PC-3 (cell line): ENCODE measurements at regions not wholly inside any gene's neighbourhood (a gene's known extent, or its start where the extent isn't known, plus 50 kb on each side); places are given as distances from the start of the nearest gene placed in this dataset.

Source experiments
- ATAC-seq: fragments of 200-7000 bp; cut with Tn5 transposase; 2 replicates; pipeline ENCODE4 v1.9.1; 2020; ENCODE audit warnings: mild to moderate bottlenecking, moderate library complexity
- BruUV-seq: library from RNA; stranded (reverse); fragments of 400-500 nt; replicated peaks from 2 replicates; lab custom pipeline; 2021; lab: Mats Ljungman, UMichigan
- CTCF ChIA-PET: fragments of 300-600 bp; sonication (Branson Sonifier 250); formaldehyde crosslinking; loops from one replicate; lab custom pipeline; 2022; ENCODE audit warnings: antibody characterized with exemption; lab: Charles Lee
- POLR2A ChIA-PET: fragments of 300-600 bp; sonication (Branson Sonifier 250); formaldehyde crosslinking; loops from one replicate; lab custom pipeline; 2022; ENCODE audit warnings: antibody characterized with exemption; ENCODE audit not compliant: unreplicated experiment; lab: Charles Lee
- DNase-seq: peaks from one replicate; pipeline ENCODE4 v3.0.0-alpha.2; 2015
- H2AFZ ChIP-seq: fragments of 300-600 bp; sonication (generic); 2 replicates; pipeline ENCODE4 v1.6.0; 2016; ENCODE audit warnings: antibody characterized with exemption, low read length
- H3F3A ChIP-seq: fragments of 300-600 bp; sonication (generic); one replicate; pipeline ENCODE4 v1.6.0; 2017; ENCODE audit warnings: antibody characterized with exemption, low read length, control low read depth, mild to moderate bottlenecking; ENCODE audit not compliant: unreplicated experiment
- H3K27ac ChIP-seq: fragments of 300-600 bp; sonication (generic); 2 replicates; pipeline ENCODE4 v1.5.1; 2016; ENCODE audit warnings: mild to moderate bottlenecking, low read length
- H3K27me3 ChIP-seq: fragments of 300-600 bp; sonication (generic); 2 replicates; pipeline ENCODE4 v1.6.1; 2016; ENCODE audit warnings: low read length, mixed read lengths
- H3K36me3 ChIP-seq: fragments of 300-600 bp; sonication (generic); 2 replicates; pipeline ENCODE4 v1.6.1; 2016; ENCODE audit warnings: low read depth, mixed run types, low read length, mixed read lengths
- H3K4me1 ChIP-seq: fragments of 300-600 bp; sonication (generic); 2 replicates; pipeline ENCODE4 v1.5.1; 2016; ENCODE audit warnings: low read length; ENCODE audit not compliant: insufficient read depth
- H3K4me2 ChIP-seq: fragments of 300-600 bp; sonication (generic); 2 replicates; pipeline ENCODE4 v1.6.0; 2016; ENCODE audit warnings: low read length
- H3K4me3 ChIP-seq: fragments of 300-600 bp; sonication (generic); 2 replicates; pipeline ENCODE4 v1.5.1; 2016; ENCODE audit warnings: mild to moderate bottlenecking, low read length, mixed read lengths
- H3K79me2 ChIP-seq: fragments of 300-600 bp; sonication (generic); 2 replicates; pipeline ENCODE4 v1.6.1; 2017; ENCODE audit warnings: low read length, mixed read lengths
- H3K9ac ChIP-seq: fragments of 300-600 bp; sonication (generic); 2 replicates; pipeline ENCODE4 v1.6.0; 2016; ENCODE audit warnings: mild to moderate bottlenecking, low read length
- H3K9me2 ChIP-seq: fragments of 300-600 bp; sonication (generic); replicated peaks from 2 replicates; pipeline ENCODE4 v1.6.1; 2016; ENCODE audit warnings: mixed run types, low read length, mixed read lengths
- H3K9me3 ChIP-seq: fragments of 300-600 bp; sonication (generic); 2 replicates; pipeline ENCODE4 v1.6.1; 2016; ENCODE audit warnings: low read length, mixed read lengths
- H4K20me1 ChIP-seq: fragments of 300-600 bp; sonication (generic); 2 replicates; pipeline ENCODE4 v1.6.1; 2016; ENCODE audit warnings: low read length, mixed read lengths
- EZH2 ChIP-seq: fragments of 300-600 bp; sonication (generic); IDR thresholded peaks from one replicate; pipeline ENCODE4 v1.6.1; 2017; ENCODE audit warnings: antibody characterized with exemption, mild to moderate bottlenecking, low read length; ENCODE audit not compliant: unreplicated experiment
- EZH2phosphoT487 ChIP-seq: fragments of 300-600 bp; sonication (generic); IDR thresholded peaks from 2 replicates; pipeline ENCODE4 v1.6.1; 2018; ENCODE audit warnings: mild to moderate bottlenecking, antibody characterized with exemption, low read length, borderline replicate concordance
- intact Hi-C: fragments of 100-400 bp; cut with micrococcal nuclease; formaldehyde crosslinking; loops from 2 replicates; pipeline ENCODE4 v1.9.0; 2023
- TF ChIP-seq, protein P1 (sequence below): fragments of 300-600 bp; sonication (generic); conservative IDR thresholded peaks from 2 replicates; pipeline ENCODE4 v1.5.1; 2017; ENCODE audit warnings: antibody characterized with exemption, low read depth, mild to moderate bottlenecking, low read length

DNA sequence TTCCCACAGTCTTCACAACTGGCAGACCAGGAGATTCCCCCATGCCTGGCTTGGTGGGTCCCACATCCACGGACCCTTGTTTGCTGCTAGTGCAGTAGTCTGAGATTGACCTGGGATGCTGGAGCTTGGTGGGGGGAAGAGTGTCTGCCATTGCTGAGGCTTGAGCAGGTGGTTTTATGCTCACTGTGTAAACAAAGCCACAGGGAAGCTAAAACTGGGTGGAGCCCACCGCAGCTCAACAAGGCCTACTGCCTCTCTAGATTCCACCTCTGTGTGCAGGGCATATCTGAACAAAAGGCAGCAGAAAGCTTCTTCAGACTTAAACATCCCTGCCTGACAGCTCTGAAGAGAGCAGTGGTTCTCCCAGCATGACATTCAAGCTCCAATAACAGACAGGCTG, 177.3 kb upstream of the ETV3 start:
- CTCF ChIA-PET: no interaction called here
- Histone ChIP-seq H3K36me3 (no peaks in the 10 kb centered on the region), H3K9ac (no peak overlapping the region), H3K9me2 (no peaks in the 10 kb centered on the region), H3K27ac (no peak overlapping the region), H3K9me3 (no peaks in the 10 kb centered on the region), H3K4me1 (no peaks in the 10 kb centered on the region), H3K79me2 (no peaks in the 10 kb centered on the region), H3K4me3 (no peak overlapping the region), H3K27me3 (peaks cover 10% of the 10 kb centered on the region; the same call in 1 of the 2 replicates), H3F3A (no peaks in the 10 kb centered on the region), H2AFZ (no peak overlapping the region), H4K20me1 (no peaks in the 10 kb centered on the region), H3K4me2 (no peak overlapping the region)
- no peak for TF ChIP-seq EZH2phosphoT487
- TF ChIP-seq, protein P1, sequence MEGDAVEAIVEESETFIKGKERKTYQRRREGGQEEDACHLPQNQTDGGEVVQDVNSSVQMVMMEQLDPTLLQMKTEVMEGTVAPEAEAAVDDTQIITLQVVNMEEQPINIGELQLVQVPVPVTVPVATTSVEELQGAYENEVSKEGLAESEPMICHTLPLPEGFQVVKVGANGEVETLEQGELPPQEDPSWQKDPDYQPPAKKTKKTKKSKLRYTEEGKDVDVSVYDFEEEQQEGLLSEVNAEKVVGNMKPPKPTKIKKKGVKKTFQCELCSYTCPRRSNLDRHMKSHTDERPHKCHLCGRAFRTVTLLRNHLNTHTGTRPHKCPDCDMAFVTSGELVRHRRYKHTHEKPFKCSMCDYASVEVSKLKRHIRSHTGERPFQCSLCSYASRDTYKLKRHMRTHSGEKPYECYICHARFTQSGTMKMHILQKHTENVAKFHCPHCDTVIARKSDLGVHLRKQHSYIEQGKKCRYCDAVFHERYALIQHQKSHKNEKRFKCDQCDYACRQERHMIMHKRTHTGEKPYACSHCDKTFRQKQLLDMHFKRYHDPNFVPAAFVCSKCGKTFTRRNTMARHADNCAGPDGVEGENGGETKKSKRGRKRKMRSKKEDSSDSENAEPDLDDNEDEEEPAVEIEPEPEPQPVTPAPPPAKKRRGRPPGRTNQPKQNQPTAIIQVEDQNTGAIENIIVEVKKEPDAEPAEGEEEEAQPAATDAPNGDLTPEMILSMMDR: no peak
- no peak for ATAC-seq
- no peak for DNase-seq
- intact Hi-C loops: no loop called here
- POLR2A ChIA-PET: no interaction called here
- no TSS peak for BruUV-seq

- Histone ChIP-seq H4K20me1 (no peaks in the 10 kb centered on the region), H3K9ac (no peak overlapping the region), H3K4me2 (no peak overlapping the region), H3K36me3 (no peaks in the 10 kb centered on the region), H3K27me3 (peaks cover 21% of the 10 kb centered on the region), H2AFZ (no peak overlapping the region), H3K4me1 (no peaks in the 10 kb centered on the region), H3K79me2 (no peaks in the 10 kb centered on the region), H3K9me2 (no peaks in the 10 kb centered on the region), H3F3A (no peaks in the 10 kb centered on the region), H3K9me3 (no peaks in the 10 kb centered on the region), H3K27ac (no peak overlapping the region), H3K4me3 (no peak overlapping the region)
- ATAC-seq (no peak), DNase-seq (no peak)
- POLR2A ChIA-PET: no interaction called here
- BruUV-seq: no TSS peak
- intact Hi-C loops: no loop called here
- TF ChIP-seq EZH2phosphoT487 (no peak), EZH2 (no peak)
- TF ChIP-seq, protein P1: no peak
- CTCF ChIA-PET: no interaction called here
Observed at GRCh38 chr1:157314408-157314807, 176.2 kb upstream of the ETV3 start.

GRCh38 chr1:157313240-157313807, 175.1 kb upstream of the ETV3 start:
- no peak for ATAC-seq
- H3K36me3 ChIP-seq: no peaks in the 10 kb centered on the region
- intact Hi-C loops: no loop called here
- ChIA-PET CTCF (no interaction called here), POLR2A (no interaction called here)
- no peak overlapping the region for H3K9ac ChIP-seq
- no peaks in the 10 kb centered on the region for H3K9me2 ChIP-seq
- TF ChIP-seq, protein P1: no peak
- TF ChIP-seq EZH2 (no peak), EZH2phosphoT487 (no peak)
- H3K4me1 ChIP-seq: no peaks in the 10 kb centered on the region
- H2AFZ ChIP-seq: no peak overlapping the region
- no peaks in the 10 kb centered on the region for H3K79me2 ChIP-seq
- no peak overlapping the region for H3K4me2 ChIP-seq
- H3K27ac ChIP-seq: no peak overlapping the region
- no TSS peak for BruUV-seq
- no peak for DNase-seq
- no peaks in the 10 kb centered on the region for H4K20me1 ChIP-seq
- no peaks in the 10 kb centered on the region for H3K9me3 ChIP-seq
- H3K4me3 ChIP-seq: no peak overlapping the region
- no peaks in the 10 kb centered on the region for H3F3A ChIP-seq
- H3K27me3 ChIP-seq: peaks cover 21% of the 10 kb centered on the region
